ENCODE measurements at regions not wholly inside any gene's neighbourhood (a gene's known extent, or its start where the extent isn't known, plus 50 kb on each side); places are given as distances from the start of the nearest gene placed in this dataset.
"Not testable (repeated sequence)": the region's sequence is repeated elsewhere in the genome, so short reads cannot be mapped to it uniquely, and the experiment has no call there.

DNA sequence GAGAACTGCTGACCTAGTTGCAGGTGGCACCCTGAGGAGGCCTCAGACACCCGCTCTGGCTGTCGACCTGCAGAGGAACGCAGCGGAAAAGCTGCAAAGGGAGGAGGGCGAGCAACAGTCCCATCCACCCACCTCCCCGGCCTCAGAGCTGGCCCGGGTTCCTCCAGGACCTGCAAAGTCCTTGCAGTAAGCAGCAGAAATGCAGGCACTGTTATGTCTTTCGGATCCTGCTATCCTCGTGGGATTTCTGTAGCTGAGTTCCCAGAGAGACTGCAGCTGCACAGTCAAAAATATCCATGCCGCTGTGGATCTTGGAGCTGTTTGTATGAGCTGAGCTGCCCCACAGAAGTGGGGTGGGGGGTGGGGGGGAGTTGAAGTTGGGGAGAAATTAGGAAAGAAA lies 251.3 kb downstream of the ANKRD60 start:
- H3K27ac ChIP-seq: peak overlapping the region; percentile 59 to 62
- no peak overlapping the region for H3K4me3 ChIP-seq
- H3K27me3 ChIP-seq: no peaks in the 10 kb centered on the region
- H3K36me3 ChIP-seq: no peaks in the 10 kb centered on the region
- no peaks in the 10 kb centered on the region for H3K9me3 ChIP-seq
- DNase-seq: no peak
- no peak for TF ChIP-seq POLR2A (IDR thresholded peaks at IDR 0.05)
- TF ChIP-seq CTCF (IDR thresholded peaks at IDR 0.05): no peak
- intact Hi-C loops (cut with DNase I; ENCODE audit: low total_unique reads): no loop called here
- no peaks in the 10 kb centered on the region for H3K4me1 ChIP-seq

DNA sequence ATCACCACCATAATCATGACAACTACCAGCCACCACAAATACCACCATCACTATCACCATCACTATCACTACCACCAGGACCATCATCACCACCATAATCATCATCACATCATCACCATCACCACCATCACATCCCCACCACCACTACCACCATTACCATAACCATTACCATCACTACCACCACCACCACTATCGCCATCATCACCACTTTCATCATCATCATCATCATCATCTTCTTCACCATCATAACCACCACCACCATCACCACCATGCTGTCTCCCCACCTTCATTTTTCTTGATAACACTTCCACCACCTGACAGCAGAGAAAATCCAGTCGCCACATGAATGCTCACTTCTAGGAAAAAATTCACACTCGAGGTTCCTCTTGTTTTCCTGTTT lies 253.6 kb downstream of the ANKRD60 start:
- H3K27ac ChIP-seq: no peak overlapping the region
- TF ChIP-seq CTCF (IDR thresholded peaks at IDR 0.05): no peak
- no peak for TF ChIP-seq POLR2A (IDR thresholded peaks at IDR 0.05)
- DNase-seq: no peak
- H3K4me3 ChIP-seq: no peak overlapping the region
- no peaks in the 10 kb centered on the region for H3K36me3 ChIP-seq
- H3K4me1 ChIP-seq: no peaks in the 10 kb centered on the region
- no peaks in the 10 kb centered on the region for H3K27me3 ChIP-seq
- H3K9me3 ChIP-seq: no peaks in the 10 kb centered on the region
- intact Hi-C loops (cut with DNase I; ENCODE audit: low total_unique reads): no loop called here

- H3K4me1 ChIP-seq: no peaks in the 10 kb centered on the region
- intact Hi-C loops (cut with DNase I; ENCODE audit: low total_unique reads): no loop called here
- no peaks in the 10 kb centered on the region for H3K27me3 ChIP-seq
- H3K9me3 ChIP-seq: no peaks in the 10 kb centered on the region
- no peaks in the 10 kb centered on the region for H3K36me3 ChIP-seq
- no peak overlapping the region for H3K4me3 ChIP-seq
- TF ChIP-seq POLR2A (IDR thresholded peaks at IDR 0.05) (no peak), CTCF (IDR thresholded peaks at IDR 0.05) (no peak)
- no peak for DNase-seq
- H3K27ac ChIP-seq: no peak overlapping the region
These were observed 254.6 kb downstream of the ANKRD60 start for GRCh38 chr20:57973886-57974285.

GRCh38 chr20:57971583-57971982 lies 256.9 kb downstream of the ANKRD60 start:
- H3K4me3 ChIP-seq; H3K4me1 ChIP-seq; H3K27me3 ChIP-seq; intact Hi-C loops (cut with DNase I; ENCODE audit: low total_unique reads); H3K27ac ChIP-seq; H3K9me3 ChIP-seq; H3K36me3 ChIP-seq; DNase-seq: not testable (repeated sequence)

- Histone ChIP-seq H3K27ac (no peak overlapping the region), H3K4me3 (no peak overlapping the region), H3K36me3 (no peaks in the 10 kb centered on the region), H3K4me1 (no peaks in the 10 kb centered on the region), H3K27me3 (no peaks in the 10 kb centered on the region), H3K9me3 (no peaks in the 10 kb centered on the region)
- intact Hi-C loops (cut with DNase I; ENCODE audit: low total_unique reads): no loop called here
- no peak for DNase-seq
- TF ChIP-seq POLR2A (IDR thresholded peaks at IDR 0.05) (no peak), CTCF (IDR thresholded peaks at IDR 0.05) (no peak)
These were observed 257.6 kb downstream of the ANKRD60 start for GRCh38 chr20:57970856-57971255.

DNA sequence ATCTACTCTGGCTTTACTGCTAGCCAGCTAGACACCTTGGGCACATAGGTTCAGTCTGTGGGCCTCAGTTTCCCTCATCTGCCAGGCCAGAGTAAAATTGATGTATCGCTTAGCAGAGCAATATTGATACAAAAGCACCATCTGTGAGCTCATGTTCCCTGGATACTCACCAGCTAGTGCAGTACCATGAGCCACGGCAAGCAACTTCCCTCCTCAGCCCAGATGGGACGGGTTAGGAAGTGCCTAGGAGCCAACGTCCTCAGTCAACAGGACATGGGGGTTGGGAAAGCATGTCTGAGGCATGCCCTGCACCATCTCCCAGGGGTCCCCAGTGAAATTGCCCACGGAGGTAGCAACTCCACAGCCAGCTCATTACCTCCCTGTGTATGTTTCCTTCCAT lies 258.3 kb downstream of the ANKRD60 start:
- Histone ChIP-seq H3K36me3 (no peaks in the 10 kb centered on the region), H3K27me3 (no peaks in the 10 kb centered on the region), H3K27ac (no peak overlapping the region), H3K9me3 (no peaks in the 10 kb centered on the region), H3K4me1 (no peaks in the 10 kb centered on the region), H3K4me3 (no peak overlapping the region)
- DNase-seq: no peak
- intact Hi-C loops (cut with DNase I; ENCODE audit: low total_unique reads): no loop called here
- no peak for TF ChIP-seq CTCF (IDR thresholded peaks at IDR 0.05)
- TF ChIP-seq POLR2A (IDR thresholded peaks at IDR 0.05): no peak

Measured in uterus (tissue), 3 donors.